OCI-LY1 (cell line): ENCODE measurements at regions not wholly inside any gene's neighbourhood (a gene's known extent, or its start where the extent isn't known, plus 50 kb on each side); places are given as distances from the start of the nearest gene placed in this dataset.

Source experiments
- H2AFZ ChIP-seq: fragments of 200-600 bp; sonication (generic), shearing (Covaris generic); 2 replicates; pipeline ENCODE4 v1.6.0; 2014; ENCODE audit warnings: antibody characterized with exemption, mild to moderate bottlenecking, low read length
- H3F3A ChIP-seq: fragments of 200-600 bp; sonication (generic), shearing (Covaris generic); 2 replicates; pipeline ENCODE4 v1.6.0; 2014; ENCODE audit warnings: mild to moderate bottlenecking, antibody characterized with exemption, low read length, moderate library complexity; ENCODE audit not compliant: insufficient read depth
- H3K27ac ChIP-seq: fragments of 200-600 bp; sonication (generic); 2 replicates; pipeline ENCODE4 v1.5.1; 2014; ENCODE audit warnings: low read length, mixed run types, mild to moderate bottlenecking, low read depth; ENCODE audit not compliant: poor library complexity, severe bottlenecking
- H3K27me3 ChIP-seq: fragments of 200-600 bp; sonication (generic); 2 replicates; pipeline ENCODE4 v1.6.0; 2014; ENCODE audit warnings: antibody characterized with exemption, mild to moderate bottlenecking, low read length, moderate library complexity; ENCODE audit not compliant: insufficient read depth
- H3K36me3 ChIP-seq: fragments of 200-600 bp; sonication (generic); 2 replicates; pipeline ENCODE4 v1.6.1; 2014; ENCODE audit warnings: mild to moderate bottlenecking, antibody characterized with exemption, low read length, moderate library complexity, mixed read lengths; ENCODE audit not compliant: insufficient read depth
- H3K4me1 ChIP-seq: fragments of 200-600 bp; sonication (generic); 2 replicates; pipeline ENCODE4 v1.5.1; 2014; ENCODE audit warnings: mild to moderate bottlenecking, low read length, moderate library complexity; ENCODE audit not compliant: insufficient read depth, severe bottlenecking
- H3K4me2 ChIP-seq: fragments of 200-600 bp; sonication (generic), shearing (Covaris generic); 2 replicates; pipeline ENCODE4 v1.6.1; 2014; ENCODE audit warnings: low read length
- H3K4me3 ChIP-seq: fragments of 200-600 bp; sonication (generic); 2 replicates; pipeline ENCODE4 v1.5.1; 2014; ENCODE audit warnings: low read length, low read depth, mild to moderate bottlenecking, mixed read lengths; ENCODE audit not compliant: poor library complexity, severe bottlenecking
- H3K79me2 ChIP-seq: fragments of 200-600 bp; shearing (Covaris generic); 2 replicates; pipeline ENCODE4 v1.6.1; 2016; ENCODE audit warnings: mixed run types, low read length, mixed read lengths; ENCODE audit not compliant: insufficient read depth
- H3K9ac ChIP-seq: fragments of 200-600 bp; sonication (generic), shearing (Covaris generic); 2 replicates; pipeline ENCODE4 v1.6.1; 2014; ENCODE audit warnings: mild to moderate bottlenecking, low read length, mixed read lengths
- H3K9me2 ChIP-seq: fragments of 200-600 bp; sonication (generic), shearing (Covaris generic); 2 replicates; pipeline ENCODE4 v1.6.1; 2014; ENCODE audit warnings: low read depth, mild to moderate bottlenecking, low read length, mixed read lengths
- H3K9me3 ChIP-seq: fragments of 200-600 bp; shearing (Covaris generic); 2 replicates; pipeline ENCODE4 v1.6.1; 2014; ENCODE audit warnings: low read length, mixed read lengths
- H4K20me1 ChIP-seq: fragments of 200-600 bp; sonication (generic), shearing (Covaris generic); 2 replicates; pipeline ENCODE4 v1.6.0; 2016; ENCODE audit warnings: mild to moderate bottlenecking, low read length; ENCODE audit not compliant: insufficient read depth
- EZH2 ChIP-seq: fragments of 200-600 bp; sonication (generic), shearing (Covaris generic); IDR thresholded peaks from 2 replicates; pipeline ENCODE4 v1.8.0; 2017; ENCODE audit warnings: borderline replicate concordance, mixed run types, mild to moderate bottlenecking, antibody characterized with exemption, low read length, moderate library complexity, mixed read lengths
- TF ChIP-seq, protein P1 (sequence below): fragments of 200-600 bp; sonication (generic), shearing (Covaris generic); IDR thresholded peaks from 2 replicates; pipeline ENCODE4 v1.5.1; 2017; ENCODE audit warnings: mild to moderate bottlenecking, antibody characterized with exemption, low read length, moderate library complexity, mixed read lengths

DNA sequence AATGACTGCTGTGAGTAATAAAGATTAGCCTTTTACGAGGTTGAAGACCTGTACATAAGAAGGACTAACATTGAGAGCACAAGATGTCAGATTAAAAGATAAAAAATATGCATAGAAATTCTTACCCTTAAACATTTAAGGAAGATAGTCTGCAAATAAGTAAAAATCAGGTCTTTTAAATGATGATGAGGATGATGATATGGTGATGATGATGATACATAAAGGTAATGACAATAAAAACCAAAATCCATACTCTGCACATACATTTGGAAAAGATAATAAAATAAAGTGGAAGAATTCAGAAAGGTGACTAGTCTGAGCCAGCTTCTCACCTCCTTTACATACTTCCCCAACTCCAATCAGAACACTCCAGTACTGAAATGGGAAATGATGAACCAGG lies 124.5 kb downstream of the PTCSC3 start:
- Histone ChIP-seq H3K9me3 (no peaks in the 10 kb centered on the region), H3K4me2 (no peak overlapping the region), H3F3A (no peaks in the 10 kb centered on the region), H4K20me1 (no peaks in the 10 kb centered on the region), H2AFZ (no peak overlapping the region), H3K9ac (no peak overlapping the region), H3K4me1 (no peaks in the 10 kb centered on the region), H3K4me3 (no peak overlapping the region), H3K27me3 (no peaks in the 10 kb centered on the region; the same call in 1 of the 2 replicates), H3K79me2 (no peaks in the 10 kb centered on the region), H3K36me3 (no peaks in the 10 kb centered on the region), H3K9me2 (no peaks in the 10 kb centered on the region), H3K27ac (no peak overlapping the region)
- TF ChIP-seq, protein P1, sequence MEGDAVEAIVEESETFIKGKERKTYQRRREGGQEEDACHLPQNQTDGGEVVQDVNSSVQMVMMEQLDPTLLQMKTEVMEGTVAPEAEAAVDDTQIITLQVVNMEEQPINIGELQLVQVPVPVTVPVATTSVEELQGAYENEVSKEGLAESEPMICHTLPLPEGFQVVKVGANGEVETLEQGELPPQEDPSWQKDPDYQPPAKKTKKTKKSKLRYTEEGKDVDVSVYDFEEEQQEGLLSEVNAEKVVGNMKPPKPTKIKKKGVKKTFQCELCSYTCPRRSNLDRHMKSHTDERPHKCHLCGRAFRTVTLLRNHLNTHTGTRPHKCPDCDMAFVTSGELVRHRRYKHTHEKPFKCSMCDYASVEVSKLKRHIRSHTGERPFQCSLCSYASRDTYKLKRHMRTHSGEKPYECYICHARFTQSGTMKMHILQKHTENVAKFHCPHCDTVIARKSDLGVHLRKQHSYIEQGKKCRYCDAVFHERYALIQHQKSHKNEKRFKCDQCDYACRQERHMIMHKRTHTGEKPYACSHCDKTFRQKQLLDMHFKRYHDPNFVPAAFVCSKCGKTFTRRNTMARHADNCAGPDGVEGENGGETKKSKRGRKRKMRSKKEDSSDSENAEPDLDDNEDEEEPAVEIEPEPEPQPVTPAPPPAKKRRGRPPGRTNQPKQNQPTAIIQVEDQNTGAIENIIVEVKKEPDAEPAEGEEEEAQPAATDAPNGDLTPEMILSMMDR, result no peak
- TF ChIP-seq EZH2, result no peak

DNA sequence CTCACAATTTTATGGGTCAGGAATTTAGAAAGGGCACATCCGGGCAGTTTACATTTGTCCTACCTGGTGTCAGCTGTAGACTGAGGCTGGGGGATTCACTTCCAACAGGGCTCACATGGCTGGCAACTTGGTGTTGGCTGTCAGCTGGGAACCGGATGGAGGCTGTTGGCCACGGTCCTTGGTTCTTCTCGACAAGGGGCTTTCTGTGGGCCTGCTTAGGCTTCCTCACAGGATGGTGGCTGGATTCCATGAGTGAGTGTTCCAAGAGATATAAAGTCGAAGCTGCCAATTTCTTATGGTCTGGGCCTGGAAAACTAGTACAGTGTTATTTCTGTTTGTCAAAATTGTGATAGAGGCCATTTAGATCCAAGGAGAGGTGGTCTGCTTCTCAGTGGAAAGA lies 127.9 kb downstream of the PTCSC3 start:
- Histone ChIP-seq H3K27ac (no peak overlapping the region), H3K79me2 (no peaks in the 10 kb centered on the region), H3F3A (no peaks in the 10 kb centered on the region), H3K9ac (no peak overlapping the region), H2AFZ (no peak overlapping the region), H3K9me3 (no peaks in the 10 kb centered on the region), H3K27me3 (no peaks in the 10 kb centered on the region), H3K4me2 (no peak overlapping the region), H3K36me3 (no peaks in the 10 kb centered on the region), H3K4me1 (no peaks in the 10 kb centered on the region), H3K4me3 (no peak overlapping the region), H3K9me2 (no peaks in the 10 kb centered on the region), H4K20me1 (no peaks in the 10 kb centered on the region)
- TF ChIP-seq, protein P1, result no peak
- TF ChIP-seq EZH2, result no peak

DNA sequence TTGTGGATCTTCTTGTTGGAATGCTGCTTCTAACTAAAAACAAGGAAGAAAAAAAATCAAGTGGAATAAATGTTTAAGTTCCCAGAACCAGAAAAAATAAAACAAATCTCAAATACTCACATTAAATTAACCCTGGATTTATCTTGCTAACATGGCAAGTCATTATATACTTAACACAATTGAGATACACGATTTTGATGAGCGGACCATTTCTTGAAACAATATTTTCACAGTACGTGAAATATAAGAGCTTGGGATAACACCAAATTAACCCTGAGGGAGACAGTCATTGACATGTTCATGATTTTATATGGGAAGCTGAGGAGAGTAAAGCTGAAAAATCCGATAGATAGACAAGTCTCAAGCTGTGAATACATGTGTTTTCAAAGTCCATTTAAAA lies 128.6 kb downstream of the PTCSC3 start:
- no peaks in the 10 kb centered on the region for H3K36me3 ChIP-seq
- no peaks in the 10 kb centered on the region for H3K4me1 ChIP-seq
- no peak overlapping the region for H3K4me2 ChIP-seq
- no peaks in the 10 kb centered on the region for H4K20me1 ChIP-seq
- no peaks in the 10 kb centered on the region for H3F3A ChIP-seq
- H2AFZ ChIP-seq, result no peak overlapping the region
- no peak overlapping the region for H3K27ac ChIP-seq
- no peak overlapping the region for H3K9ac ChIP-seq
- no peaks in the 10 kb centered on the region for H3K9me2 ChIP-seq
- no peak overlapping the region for H3K4me3 ChIP-seq
- no peaks in the 10 kb centered on the region for H3K79me2 ChIP-seq
- no peaks in the 10 kb centered on the region for H3K9me3 ChIP-seq
- no peak for TF ChIP-seq EZH2
- TF ChIP-seq, protein P1, result no peak
- no peaks in the 10 kb centered on the region for H3K27me3 ChIP-seq
